DOHH2 (cell line): ENCODE measurements at regions not wholly inside any gene's neighbourhood (a gene's known extent, or its start where the extent isn't known, plus 50 kb on each side); places are given as distances from the start of the nearest gene placed in this dataset.

ENCODE experiments used
- CTCF ChIP-seq: fragments of 200-600 bp; sonication (generic); IDR thresholded peaks from one replicate; pipeline ENCODE4 v1.5.1; 2014; ENCODE audit warnings: antibody characterized with exemption, mild to moderate bottlenecking, low read depth, low read length; ENCODE audit not compliant: poor library complexity, severe bottlenecking
- EZH2phosphoT487 ChIP-seq: fragments of 200-600 bp; sonication (generic); IDR thresholded peaks from 2 replicates; pipeline ENCODE4 v1.6.1; 2017; ENCODE audit warnings: borderline replicate concordance, mild to moderate bottlenecking, antibody characterized with exemption, low read length, moderate library complexity, mixed read lengths

GRCh38 chr10:60649485-60650377, 128.5 kb upstream of the CDK1 start:
- no peak for TF ChIP-seq CTCF
- TF ChIP-seq EZH2phosphoT487: no peak
